ENCODE measurements at regions not wholly inside any gene's neighbourhood (a gene's known extent, or its start where the extent isn't known, plus 50 kb on each side); places are given as distances from the start of the nearest gene placed in this dataset.

DNA sequence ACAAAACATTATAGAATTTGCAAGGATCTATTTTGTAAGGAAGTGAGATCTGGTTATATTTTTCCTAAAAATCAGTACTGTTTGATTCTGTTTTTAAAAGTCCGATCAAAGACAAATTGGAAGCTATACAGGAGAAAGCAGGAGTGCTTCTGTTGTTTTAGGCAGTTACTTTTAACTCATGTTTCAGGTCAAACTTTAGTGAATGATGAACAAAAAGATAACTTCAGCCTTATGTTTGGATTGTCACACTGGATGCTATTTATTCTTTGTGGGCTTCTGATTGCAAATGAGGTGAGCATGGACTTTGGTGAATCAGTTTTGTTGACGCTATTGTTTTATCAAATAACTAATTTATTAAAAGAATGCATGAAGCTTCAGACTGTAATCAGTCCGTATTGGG lies 228.7 kb upstream of the SLC35B3 start:
- no peak for TF ChIP-seq EGR1 (IDR thresholded peaks at IDR 0.05)
- no peak for TF ChIP-seq EP300 (IDR thresholded peaks at IDR 0.05; ENCODE audit: borderline replicate concordance)

Measured in Ishikawa (cell line).